NB4 (cell line): ENCODE measurements at regions not wholly inside any gene's neighbourhood (a gene's known extent, or its start where the extent isn't known, plus 50 kb on each side); places are given as distances from the start of the nearest gene placed in this dataset.

Experiments
- DNase-seq: peaks from one replicate; pipeline ENCODE4 v3.0.0; 2010; ENCODE audit warnings: low read depth
- H3K4me3 ChIP-seq: one replicate; pipeline ENCODE4 v1.5.1; 2011; ENCODE audit warnings: mild to moderate bottlenecking, low read depth, low read length, moderate library complexity
- CTCF ChIP-seq: IDR thresholded peaks from one replicate; pipeline ENCODE4 v1.5.1; 2012; ENCODE audit warnings: low read depth, low read length
- MYC ChIP-seq: IDR thresholded peaks from 2 replicates; pipeline ENCODE4 v1.6.1; 2011; ENCODE audit warnings: low read depth, low read length
- POLR2A ChIP-seq: IDR thresholded peaks from 2 replicates; pipeline ENCODE4 v1.6.1; 2011; ENCODE audit warnings: mild to moderate bottlenecking; ENCODE audit not compliant: insufficient read length; ENCODE audit errors: extremely low read depth
- TF ChIP-seq, protein P1 (sequence below): IDR thresholded peaks from 2 replicates; pipeline ENCODE4 v1.6.1; 2011; ENCODE audit warnings: low read depth, low read length

- TF ChIP-seq, protein P1, sequence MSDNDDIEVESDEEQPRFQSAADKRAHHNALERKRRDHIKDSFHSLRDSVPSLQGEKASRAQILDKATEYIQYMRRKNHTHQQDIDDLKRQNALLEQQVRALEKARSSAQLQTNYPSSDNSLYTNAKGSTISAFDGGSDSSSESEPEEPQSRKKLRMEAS, result no peak
- no peak for TF ChIP-seq POLR2A
- DNase-seq, result no peak
- H3K4me3 ChIP-seq, result no peak overlapping the region
These were observed 69.3 kb upstream of the MAOA start for GRCh38 chrX:43586830-43587229.

DNA sequence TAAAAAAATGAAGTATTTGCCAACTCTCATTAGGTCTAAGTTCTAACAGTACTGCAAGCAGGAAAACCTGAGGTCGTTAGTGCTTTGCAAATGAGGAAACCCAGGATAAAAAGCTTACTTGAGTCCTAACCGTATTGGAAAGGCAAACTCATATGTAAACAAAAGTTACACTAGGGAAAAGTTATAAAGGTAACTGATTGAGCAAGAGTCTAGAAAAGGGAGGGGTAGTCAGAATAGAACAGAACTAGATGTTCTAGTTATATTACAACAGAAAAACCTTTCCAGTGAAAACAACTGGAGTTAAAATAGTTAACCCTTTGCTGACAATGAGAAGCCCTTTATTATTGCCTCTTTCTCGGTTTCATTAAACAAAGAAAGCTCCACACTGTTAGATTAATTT, 66.4 kb upstream of the MAOA start:
- no peak overlapping the region for H3K4me3 ChIP-seq
- no peak for DNase-seq
- no peak for TF ChIP-seq CTCF
- TF ChIP-seq, protein P1, result no peak
- TF ChIP-seq MYC, result no peak
- TF ChIP-seq POLR2A, result no peak

GRCh38 chrX:43590150-43590549, 65.9 kb upstream of the MAOA start:
- no peak overlapping the region for H3K4me3 ChIP-seq
- no peak for DNase-seq
- TF ChIP-seq, protein P1, result no peak
- TF ChIP-seq POLR2A (no peak), MYC (no peak), CTCF (no peak)

DNA sequence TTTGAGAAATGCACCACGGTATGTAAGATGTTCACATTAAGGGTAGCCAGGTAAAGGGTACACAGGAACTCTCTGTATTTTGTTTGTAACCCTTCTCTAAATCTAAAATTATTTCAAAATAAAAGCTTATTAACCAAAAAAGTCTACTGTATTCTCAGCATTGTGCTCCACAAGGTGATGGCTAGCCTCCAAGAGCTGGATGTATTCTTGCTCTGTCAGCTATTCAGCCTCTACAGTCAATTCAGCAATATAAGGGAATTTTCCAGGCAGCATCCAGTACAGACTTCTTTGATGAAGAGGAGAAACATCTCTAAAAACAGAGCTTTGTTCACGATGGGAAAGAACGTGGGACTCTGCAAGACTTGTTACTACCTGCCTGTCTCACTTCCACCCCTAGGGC, 63.5 kb upstream of the MAOA start:
- no peak overlapping the region for H3K4me3 ChIP-seq
- no peak for TF ChIP-seq CTCF
- TF ChIP-seq, protein P1, result no peak
- no peak for TF ChIP-seq MYC
- no peak for TF ChIP-seq POLR2A
- DNase-seq, result no peak

GRCh38 chrX:43595931-43596330, 60.2 kb upstream of the MAOA start:
- DNase-seq, result no peak
- TF ChIP-seq MYC, result no peak
- TF ChIP-seq POLR2A, result no peak
- no peak for TF ChIP-seq CTCF
- TF ChIP-seq, protein P1, result no peak

DNA sequence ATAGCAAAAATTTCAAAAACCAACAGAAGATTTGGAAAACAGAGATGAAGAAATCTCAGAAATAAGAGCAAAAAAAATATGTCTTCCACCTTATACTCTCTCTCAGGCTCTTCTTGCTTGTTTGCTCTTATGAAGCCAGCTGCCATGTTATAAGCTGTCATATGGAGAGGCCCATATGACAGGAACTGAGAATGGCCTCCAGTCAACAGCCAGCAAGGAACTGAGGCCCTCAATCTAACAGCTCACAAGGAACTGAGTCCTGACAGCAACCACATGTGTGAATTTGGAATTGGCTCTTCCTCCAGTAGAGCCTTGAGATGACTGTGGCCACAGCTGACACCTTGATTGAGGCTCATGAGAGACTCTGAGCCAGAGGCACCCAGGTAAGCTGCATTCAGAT, 51.3 kb upstream of the MAOA start:
- H3K4me3 ChIP-seq, result no peak overlapping the region
- no peak for DNase-seq
- TF ChIP-seq, protein P1, result no peak
- TF ChIP-seq CTCF, result no peak
- no peak for TF ChIP-seq MYC
- TF ChIP-seq POLR2A, result no peak

More at GRCh38 chrX:43595931-43596330, 60.2 kb upstream of the MAOA start:
- H3K4me3 ChIP-seq, result no peak overlapping the region
